ENCODE measurements at regions not wholly inside any gene's neighbourhood (a gene's known extent, or its start where the extent isn't known, plus 50 kb on each side); places are given as distances from the start of the nearest gene placed in this dataset.

- TF ChIP-seq EZH2phosphoT487 (IDR thresholded peaks at IDR 0.05; ENCODE audit: borderline replicate concordance) = no peak
- TF ChIP-seq CEBPB (IDR thresholded peaks at IDR 0.05; ENCODE audit: low read depth) = no peak
- TF ChIP-seq ZNF274 (IDR thresholded peaks at IDR 0.05; ENCODE audit: low read depth, low read length) = no peak
Observed at GRCh38 chr3:20405744-20406143, 219.7 kb upstream of the SGO1 start.

All from HCT116 (cell line).